ENCODE measurements at regions not wholly inside any gene's neighbourhood (a gene's known extent, or its start where the extent isn't known, plus 50 kb on each side); places are given as distances from the start of the nearest gene placed in this dataset.

DNA sequence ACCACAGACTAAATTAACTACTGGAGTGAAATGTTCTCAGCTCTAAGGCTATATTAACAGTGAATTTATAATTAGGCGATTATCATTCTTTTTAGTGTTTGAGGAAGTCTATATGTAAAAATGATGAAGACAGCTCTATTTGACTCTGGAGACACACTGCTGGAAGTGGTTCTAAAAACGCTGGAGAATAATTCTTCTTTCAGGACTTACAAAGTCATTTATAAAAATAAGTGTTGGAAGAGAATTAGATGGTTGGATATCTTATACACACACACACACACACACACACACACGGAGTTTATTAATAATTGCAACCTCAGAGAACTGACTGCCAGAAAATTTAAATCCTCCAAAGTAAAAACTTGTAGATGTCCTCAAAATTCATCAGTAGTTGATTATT is 1171.3 kb downstream of the EFNB2 start:
- no peak for DNase-seq (ENCODE audit: low read depth in 3 of 3)

DNA sequence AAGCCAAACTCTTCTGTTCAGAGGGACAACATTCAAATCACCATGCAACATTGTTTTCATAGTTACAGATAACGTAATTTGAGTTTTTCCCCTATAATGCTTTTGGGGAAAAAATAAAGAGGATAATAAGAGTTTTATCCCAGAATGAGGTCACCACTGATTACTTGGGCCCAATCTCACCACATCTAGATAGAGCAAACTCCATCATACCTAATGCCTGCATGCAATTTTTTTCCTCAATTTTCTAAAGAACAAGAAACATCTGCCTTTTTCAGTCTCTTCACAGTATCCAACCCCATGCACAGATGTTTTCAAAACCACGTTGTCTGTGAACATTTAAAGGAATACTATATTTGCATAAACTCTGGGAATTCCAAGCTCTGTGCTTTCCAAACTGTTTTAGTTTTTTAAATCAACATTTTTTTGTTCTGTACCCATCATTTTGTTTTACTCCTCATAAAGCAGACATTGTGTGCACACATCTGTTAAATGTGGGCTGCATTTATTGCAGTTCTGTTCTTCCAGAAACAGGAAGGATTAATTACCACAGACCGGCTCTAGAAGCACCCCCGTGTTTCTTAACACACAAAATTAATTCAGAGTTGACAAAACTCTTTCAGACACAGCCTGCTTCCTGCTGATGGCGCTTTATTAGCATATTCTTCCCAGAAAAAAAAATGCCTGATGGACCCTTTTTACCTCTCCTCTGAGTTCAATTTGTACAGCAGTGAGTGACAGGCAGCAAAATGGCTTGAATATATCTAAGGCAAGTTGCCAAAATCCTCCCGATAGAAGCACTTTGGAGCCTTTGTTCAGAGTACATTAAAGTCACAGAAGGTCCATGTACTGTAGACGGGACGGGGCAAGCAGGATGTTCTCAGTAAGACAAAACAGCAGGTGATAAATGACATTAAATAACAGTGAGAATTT is 1171.9 kb downstream of the EFNB2 start:
- DNase-seq (ENCODE audit: low read depth in 3 of 3), result no peak

DNA sequence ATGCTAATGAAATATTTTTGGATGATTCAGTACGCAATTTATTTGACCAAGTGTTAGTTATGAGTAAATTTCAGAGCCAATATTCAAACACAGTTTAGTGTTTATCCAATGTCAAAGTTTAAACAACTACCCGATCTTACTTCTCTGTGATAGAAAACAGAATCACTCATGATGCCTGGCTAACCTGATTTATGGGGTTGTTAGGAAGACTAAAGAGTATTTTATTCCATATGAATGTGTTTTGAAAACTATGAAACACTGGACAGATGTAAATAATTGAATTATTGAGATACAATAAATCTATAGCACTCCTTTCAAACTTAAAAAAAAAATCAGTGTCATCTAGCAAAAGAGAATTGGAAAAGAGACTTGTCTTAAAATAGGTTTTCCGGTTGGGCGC is 1181.8 kb downstream of the EFNB2 start:
- DNase-seq (ENCODE audit: low read depth in 3 of 3), result no peak

DNA sequence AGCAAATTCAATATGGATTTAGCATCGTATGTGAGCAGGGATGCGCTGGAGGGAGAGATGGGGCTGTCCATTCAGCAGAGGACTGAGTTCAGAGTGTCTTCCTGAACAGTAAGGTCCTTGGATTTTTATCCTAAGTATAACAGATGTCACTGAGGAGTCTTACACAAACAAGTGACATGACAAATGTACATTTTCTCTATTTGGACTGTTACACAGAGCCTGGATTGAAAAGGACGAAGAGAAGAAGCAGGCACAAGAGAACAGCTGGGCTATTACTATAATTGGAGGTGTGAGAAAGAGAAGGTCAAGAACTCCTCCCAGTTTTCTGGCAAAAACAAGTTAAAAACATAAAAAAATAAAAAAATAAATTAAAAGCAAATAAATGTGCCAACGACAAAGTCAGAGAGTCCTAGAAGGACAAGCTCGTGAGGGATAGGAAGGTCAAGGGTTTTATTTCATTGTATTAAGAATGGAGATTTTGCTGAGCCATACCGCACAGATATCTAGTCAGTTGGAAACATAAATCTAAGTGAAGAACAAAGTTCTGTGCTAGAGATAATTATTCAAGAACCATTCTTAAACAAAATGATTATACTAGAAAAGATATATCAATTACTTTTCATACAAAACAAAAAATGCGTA is 1186.3 kb downstream of the EFNB2 start:
- DNase-seq (ENCODE audit: low read depth in 3 of 3), result no peak

DNA sequence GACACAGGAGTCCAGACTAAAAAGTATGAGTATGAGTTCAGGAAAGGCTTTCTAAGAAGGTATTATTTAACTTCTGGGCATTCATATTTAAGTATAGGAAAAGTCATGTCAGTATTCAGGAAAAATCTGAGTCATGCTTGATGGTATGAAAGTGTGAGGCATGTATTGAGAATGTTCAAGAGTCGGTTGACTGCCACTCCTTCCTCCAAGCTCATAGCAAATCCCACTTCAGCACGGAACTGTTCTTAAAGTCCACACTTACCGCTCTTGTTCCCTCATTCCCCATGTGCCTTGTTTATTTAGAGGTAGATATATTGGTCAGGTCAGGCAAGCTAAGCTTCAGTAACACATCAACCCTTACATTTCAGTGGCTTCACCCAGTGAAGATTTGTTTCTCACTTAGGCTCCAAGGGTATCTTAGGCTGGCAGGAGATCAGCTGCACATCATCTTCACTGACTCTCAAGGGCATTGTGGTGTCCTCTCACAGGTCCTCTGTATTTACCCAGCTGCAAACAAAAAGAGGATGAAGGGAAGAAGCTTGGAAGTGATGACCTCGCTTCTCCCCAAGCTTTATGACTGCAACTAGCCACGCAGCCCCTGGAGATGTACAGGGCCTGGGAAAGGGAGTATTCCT is 1189.2 kb downstream of the EFNB2 start:
- no peak for DNase-seq (ENCODE audit: low read depth in 3 of 3)

DNA sequence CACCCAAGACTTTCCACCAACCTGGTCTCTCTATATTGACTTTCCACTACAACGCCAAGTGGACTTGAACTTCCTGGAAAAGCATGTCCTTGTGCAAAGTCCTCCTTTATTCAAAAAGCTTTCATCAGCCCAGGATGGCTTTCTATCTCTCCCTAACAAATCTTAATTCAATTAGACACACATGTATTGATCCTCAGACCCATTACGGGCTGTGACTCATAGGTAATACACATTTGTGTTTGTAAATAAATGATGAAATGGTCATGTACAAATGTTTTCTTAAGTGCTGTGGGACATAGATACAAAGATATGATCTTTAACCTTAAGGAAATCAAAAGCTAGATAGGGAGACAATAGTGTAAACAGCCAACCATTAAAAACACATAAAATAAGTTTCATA is 1189.7 kb downstream of the EFNB2 start:
- DNase-seq (ENCODE audit: low read depth in 3 of 3), result no peak

DNA sequence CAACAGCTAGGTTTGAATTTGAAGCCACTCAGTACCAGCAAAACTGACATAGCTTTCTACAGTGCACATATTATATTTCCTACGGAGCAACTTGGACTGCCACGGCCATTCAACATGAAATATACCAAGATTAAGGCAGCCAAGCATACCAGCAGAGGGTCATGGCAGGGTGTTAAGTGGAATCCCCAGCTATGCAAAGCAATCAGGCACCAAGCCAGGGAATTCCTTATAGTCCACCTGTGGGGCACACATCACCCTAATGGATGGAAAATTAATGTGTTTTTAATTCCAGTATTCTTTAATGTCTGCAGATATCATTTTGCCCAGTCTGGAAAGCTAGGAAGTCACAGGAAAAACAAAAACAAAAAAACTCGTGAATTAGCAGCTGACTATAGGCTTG is 1190.3 kb downstream of the EFNB2 start:
- no peak for DNase-seq (ENCODE audit: low read depth in 3 of 3)

DNA sequence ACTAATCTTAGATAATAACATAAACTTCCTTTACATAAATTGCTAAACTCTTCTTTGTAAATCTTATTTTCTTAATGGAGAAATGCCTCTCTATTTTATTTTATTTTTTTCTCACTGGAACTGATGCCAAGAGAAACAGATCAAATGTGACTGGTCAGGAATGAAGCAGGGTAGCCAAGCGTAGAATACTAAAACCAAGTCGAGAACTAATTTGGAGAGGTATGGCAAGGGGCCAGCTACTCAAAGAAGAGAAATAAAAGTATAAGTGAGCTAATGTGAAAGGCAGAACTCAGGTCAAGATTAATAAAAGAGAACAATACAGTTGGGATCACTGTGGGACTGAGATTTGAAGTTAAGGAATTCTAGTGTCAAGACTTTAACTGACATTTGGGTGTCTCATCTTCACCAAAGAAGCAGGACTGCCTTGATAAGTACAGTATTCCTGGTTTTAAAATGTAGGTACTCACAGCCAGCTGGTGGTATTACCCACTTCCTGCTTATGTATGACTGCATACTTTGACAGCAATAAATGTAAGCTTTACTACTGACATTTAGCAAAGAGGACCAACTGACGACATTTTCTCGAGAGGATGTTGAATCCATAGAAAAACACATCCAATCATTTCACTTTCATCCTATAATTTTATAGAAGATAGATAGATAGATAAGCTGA is 1192.2 kb downstream of the EFNB2 start:
- no peak for DNase-seq (ENCODE audit: low read depth in 3 of 3)

DNA sequence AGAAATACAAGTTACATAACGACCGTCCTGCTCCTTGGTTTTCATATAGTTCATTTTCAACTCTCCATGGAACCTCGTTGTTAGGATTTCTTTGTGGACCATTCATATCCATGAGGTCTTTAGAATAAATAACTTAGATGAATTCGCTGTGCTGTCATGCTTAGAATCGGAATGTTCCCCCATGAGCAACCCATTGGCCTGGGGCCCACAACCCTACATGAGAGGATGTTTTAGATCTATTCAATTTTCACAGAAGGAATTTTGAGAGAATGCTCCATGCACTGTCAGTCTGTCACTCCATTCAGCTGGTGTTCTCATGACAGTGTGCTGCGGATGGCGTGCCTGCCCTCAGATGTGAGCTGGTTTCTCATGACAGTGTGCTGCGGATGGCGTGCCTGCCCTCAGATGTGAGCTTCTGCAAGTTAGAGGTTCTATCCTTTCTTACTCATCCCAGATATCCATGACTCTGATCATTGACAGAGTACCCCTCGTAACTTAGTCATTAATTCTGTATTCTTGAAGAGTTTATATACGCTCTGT is 1193.1 kb downstream of the EFNB2 start:
- DNase-seq (ENCODE audit: low read depth in 3 of 3), result no peak

DNA sequence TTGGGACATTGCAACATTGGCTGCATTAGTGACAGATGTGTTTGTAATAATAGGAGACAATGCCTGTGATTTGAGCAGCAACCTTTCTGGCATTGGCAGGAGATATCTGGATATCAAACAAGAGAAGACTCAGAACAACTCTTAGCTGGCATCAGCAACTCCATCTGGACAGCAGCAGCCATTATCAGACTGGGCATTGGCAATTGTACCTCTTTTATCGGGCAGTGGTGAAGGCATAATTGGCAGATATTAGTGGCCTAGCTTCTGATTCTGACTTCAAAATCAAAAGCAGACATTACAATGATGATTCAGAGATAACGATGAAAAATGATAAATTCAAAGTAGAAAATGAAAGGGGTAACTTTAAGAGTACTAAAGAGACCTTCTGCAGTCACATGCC is 1193.7 kb downstream of the EFNB2 start:
- no peak for DNase-seq (ENCODE audit: low read depth in 3 of 3)

DNA sequence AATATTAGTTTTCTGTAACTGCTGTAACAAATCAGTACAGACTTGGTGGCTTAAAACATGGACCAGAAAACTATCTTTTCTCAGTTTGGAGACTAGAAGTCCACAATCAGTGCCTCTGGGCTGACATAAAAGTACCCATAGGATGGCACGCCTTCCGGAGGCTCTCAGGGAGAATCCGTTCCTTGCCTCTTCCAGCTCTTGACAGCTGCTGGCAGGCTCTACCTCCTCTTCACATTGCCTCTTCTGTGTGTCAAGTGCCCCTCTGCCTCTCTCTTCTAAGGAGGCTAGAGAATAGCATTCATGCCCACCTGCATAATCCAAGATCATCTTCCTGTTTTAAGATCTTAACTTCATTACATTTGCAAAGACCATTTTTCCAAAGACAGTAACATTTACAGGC is 1194.2 kb downstream of the EFNB2 start:
- DNase-seq (ENCODE audit: low read depth in 3 of 3), result no peak

DNA sequence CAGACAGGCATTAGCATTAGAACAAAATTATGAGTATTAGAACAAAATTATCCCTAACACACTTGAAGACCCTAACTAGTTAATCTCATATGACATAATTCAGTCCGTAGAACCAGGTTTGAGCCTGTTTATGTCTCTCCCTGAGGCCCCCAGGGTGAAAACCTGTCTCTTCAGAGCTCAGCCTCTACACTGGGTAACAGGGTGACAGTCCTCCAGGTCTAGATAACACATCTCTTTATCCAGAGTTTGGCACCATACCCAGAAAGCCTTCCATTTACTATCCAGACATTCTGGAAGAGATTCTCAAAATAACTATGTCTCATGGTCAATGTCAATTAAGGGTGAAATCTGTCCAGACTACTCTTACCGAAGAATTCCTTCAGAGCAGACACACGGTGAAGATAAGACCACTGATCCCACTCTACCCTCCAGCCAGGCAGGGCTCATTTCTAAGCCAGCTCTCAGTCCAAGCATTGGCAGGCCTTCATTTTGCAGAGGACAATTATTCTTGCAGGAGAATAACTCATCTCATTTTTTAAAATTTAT is 1195.3 kb downstream of the EFNB2 start:
- no peak for DNase-seq (ENCODE audit: low read depth in 3 of 3)

DNA sequence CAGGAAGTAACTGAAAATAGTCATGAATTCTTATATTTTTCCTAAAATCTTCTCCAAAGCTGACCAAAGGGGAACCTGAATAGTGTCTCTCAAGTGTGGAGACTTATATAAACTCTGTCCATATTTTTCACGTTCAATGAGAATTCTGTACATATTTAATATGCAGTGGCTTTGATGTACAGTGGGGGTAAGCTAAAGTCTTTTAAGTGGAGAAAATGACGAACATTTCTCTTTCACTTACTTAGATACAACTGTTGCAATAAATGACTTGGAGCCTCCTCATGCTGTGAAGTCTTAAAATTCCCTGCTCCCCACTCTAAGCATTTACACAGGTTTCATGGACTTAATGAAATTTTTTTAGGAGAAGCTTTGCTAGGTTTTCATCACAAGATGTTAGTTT is 1196.7 kb downstream of the EFNB2 start:
- no peak for DNase-seq (ENCODE audit: low read depth in 3 of 3)

DNA sequence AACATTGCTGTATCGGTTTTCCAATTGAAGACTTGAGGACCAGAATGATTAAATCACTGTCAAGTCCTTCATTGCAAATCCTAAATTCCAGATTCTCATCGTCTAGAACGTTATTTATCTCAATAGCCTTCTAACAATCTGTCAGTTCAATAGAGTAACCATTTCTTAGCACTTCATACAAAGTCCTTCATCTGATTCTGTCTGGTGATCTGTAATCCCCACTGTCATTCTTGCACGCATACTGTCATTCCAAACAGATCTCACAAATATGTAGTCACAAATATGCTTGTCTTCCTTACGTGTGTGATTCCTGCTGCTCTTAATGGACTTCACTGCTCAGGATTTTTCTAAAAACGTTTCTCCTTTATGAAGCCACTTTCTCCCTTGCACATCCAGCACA is 1197.5 kb downstream of the EFNB2 start:
- no peak for DNase-seq (ENCODE audit: low read depth in 3 of 3)

DNA sequence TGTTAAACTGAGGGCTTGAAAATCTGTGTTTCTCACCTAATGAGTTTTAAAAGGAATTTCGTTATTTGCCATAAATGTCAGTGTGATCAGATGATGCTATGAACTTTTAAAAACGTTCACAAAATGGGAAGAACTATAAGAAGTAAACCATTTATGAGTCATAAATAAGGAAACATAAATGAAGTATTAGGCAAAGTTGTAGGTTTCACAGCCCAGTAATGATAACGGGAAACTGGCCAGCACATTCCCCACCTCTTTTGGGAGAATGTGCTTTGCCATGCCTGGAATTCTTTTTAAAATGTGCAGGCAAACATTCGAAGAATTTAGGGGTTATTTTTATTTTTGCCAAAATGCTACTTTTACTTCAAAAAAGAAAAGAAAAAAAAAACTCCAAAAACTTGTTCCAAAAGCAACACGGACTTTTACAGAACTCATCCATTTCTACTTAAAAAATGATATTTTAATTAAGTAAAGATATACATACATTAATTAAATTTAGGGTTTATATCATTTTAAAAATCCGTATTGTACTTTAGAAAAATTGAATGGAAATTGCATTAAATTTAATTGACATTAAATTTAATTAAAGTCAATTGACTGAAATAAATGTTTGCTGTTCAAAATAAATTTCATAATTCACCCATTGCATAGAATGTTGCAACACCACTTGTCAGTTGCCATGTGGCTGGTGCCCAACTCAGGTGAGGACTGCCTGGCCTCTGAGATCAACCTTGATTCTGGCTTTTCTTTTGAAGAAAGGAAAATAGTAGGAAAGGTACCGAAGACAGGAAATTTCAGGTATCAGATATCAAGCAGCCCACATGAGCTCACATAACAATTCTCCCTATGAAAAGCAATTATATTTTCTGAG is 1198.5 kb downstream of the EFNB2 start:
- DNase-seq (ENCODE audit: low read depth in 3 of 3), result no peak

DNA sequence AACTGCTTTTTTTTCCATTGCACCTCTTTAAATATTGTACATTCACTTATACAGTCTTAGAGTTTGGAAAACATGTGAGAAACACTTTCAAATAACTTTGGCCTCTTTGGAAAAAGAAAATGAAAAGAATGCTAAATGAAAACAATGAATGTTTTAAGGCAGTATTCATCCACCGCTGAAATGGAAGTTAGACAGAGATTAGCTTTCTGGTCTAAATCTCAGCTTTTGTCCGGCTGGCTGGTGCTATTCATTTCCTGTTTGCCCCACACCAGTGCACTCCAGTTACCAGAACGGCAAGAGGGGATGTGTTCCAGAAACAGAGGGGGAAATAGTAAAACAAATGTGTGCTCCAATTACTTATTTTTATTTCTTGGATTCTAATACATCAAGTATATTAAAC is 1201.3 kb downstream of the EFNB2 start:
- no peak for DNase-seq (ENCODE audit: low read depth in 3 of 3)

DNA sequence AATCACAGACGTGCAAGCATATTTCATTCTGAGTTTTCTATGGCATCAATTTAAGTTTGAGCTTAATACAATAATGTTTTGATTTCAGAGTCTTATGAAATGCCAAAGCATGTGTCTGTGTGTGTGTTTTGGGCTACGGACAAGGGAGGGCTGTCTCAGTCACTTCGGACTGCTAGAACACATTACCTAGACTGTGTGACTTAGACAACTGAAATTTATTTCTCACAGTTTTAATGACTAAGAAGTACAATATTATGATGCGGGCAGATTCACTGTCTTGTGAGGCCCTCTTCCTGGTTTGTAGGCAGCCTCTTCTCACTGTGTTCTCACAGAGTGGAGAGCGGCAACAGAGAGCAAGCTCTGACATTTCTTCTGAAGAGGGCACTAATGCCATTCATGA is 1202.0 kb downstream of the EFNB2 start:
- DNase-seq (ENCODE audit: low read depth in 3 of 3), result no peak

DNA sequence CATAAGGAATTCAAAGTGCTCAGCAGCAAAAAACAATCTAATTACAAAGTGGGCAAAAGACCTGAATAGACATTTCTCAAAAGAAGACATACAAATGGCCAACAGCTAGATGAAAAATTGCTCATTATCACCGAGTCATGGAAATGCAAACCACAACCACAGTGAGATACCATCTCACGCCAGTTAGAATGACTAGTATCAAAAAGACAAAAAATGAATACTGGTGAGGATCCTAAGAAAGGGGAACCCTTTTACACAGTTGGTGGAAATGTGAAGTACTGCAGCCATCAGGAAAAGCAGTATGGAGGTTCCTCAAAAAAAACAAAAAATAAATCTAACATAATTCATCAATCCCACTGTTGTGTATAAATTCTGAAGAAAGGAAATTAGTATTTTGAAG is 1206.1 kb downstream of the EFNB2 start:
- no peak for DNase-seq (ENCODE audit: low read depth in 3 of 3)

DNA sequence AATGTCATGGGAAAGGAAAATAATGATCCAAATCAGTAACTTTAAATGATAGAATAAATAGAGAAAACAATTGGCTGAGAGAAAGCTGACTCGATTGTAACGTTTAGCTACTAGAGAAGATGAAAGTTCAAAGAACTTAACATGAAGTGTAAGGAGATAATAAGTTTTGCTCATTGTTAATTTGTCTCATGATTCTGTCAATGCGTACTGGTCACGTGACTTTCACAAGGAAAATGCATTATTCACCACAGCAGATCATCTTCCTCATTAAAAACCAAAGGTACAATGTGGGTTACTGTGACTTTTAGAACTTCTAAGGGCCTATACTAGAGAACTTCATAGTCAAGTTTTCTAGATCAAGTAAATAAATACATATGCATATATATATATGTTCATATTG is 1207.2 kb downstream of the EFNB2 start:
- DNase-seq (ENCODE audit: low read depth in 3 of 3), result no peak

DNA sequence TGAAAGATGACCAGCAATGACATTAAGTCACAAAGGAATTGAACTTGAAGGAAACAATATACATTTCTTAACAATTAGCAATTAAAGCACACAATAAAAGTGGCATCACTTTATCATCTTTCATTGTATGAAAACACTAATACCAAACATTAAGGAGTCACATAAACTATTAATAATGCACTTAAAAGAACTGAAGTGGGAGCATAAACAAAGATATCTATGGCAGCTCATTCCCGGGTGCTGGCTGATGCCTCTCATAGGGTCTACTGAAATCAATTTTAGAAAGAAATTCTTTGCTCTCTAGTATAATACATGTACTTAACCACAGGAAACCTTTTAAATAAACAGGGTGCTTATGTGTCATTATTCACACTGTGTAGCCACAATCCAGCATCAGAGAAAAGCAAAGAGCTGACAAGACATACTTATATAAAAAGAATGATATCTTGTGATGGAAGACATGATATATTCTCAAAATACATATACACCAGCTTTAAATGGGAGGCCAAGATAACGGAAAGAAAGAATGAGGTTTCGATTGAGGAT is 1207.8 kb downstream of the EFNB2 start:
- no peak for DNase-seq (ENCODE audit: low read depth in 3 of 3)

DNA sequence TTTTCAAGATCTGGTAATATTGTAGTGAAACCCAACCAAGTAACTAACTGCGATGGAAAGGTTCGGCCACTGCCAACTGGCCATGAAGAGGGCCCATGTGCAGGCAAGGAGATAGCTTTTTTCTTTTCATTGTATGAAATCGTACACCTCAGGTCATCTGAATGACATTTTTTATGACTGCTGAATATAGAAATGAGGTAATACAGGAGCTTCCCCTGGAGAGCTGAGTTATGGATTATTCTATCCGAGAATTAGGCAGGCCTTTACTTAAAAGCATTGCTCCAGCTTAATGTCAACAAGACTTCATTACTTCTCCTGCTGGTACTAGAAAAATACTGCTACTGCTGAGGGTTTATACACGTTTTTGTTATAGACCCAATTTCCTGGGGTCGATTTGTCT is 1215.6 kb downstream of the EFNB2 start:
- no peak for DNase-seq (ENCODE audit: low read depth in 3 of 3)

All from stimulated activated CD4-positive, alpha-beta T cell treated with anti-CD3 and anti-CD28 coated beads, TNF-alpha, amount 100 ng/mL, for 48 hours (primary cell).